GM19328 (cell line): ENCODE measurements at regions not wholly inside any gene's neighbourhood (a gene's known extent, or its start where the extent isn't known, plus 50 kb on each side); places are given as distances from the start of the nearest gene placed in this dataset.

Experiments
- ATAC-seq: cut with Tn5 transposase; IDR thresholded peaks from one replicate; pipeline ENCODE4 v1.9.1; 2021; ENCODE audit warnings: mild to moderate bottlenecking, moderate library complexity; ENCODE audit not compliant: unreplicated experiment

- no peak for ATAC-seq
Measured at GRCh38 chr10:71042699-71043098, 154.3 kb upstream of the PCBD1 start.

- ATAC-seq, result no peak
Measured at GRCh38 chr10:71043858-71044257, 155.5 kb upstream of the PCBD1 start.

GRCh38 chr10:71044720-71045119, 156.4 kb upstream of the PCBD1 start:
- no peak for ATAC-seq

- ATAC-seq, result no peak
Measured at GRCh38 chr10:71045204-71045809, 156.9 kb upstream of the PCBD1 start.

- ATAC-seq, result no peak
Measured at GRCh38 chr10:71045936-71046335, 157.6 kb upstream of the PCBD1 start.

GRCh38 chr10:71046747-71047146, 158.4 kb upstream of the PCBD1 start:
- no peak for ATAC-seq

- ATAC-seq, result no peak
Measured at GRCh38 chr10:71048971-71049615, 160.7 kb upstream of the PCBD1 start.

- no peak for ATAC-seq
Measured at GRCh38 chr10:71049994-71050393, 161.6 kb upstream of the PCBD1 start.

GRCh38 chr10:71052076-71052660, 160.2 kb upstream of the UNC5B start:
- no peak for ATAC-seq

- ATAC-seq, result no peak
Measured at GRCh38 chr10:71052708-71053107, 159.7 kb upstream of the UNC5B start.

GRCh38 chr10:71053169-71053895, 159.0 kb upstream of the UNC5B start:
- ATAC-seq, result no peak

GRCh38 chr10:71058308-71058707, 154.1 kb upstream of the UNC5B start:
- no peak for ATAC-seq

- ATAC-seq, result no peak
Measured at GRCh38 chr10:71059054-71059818, 153.1 kb upstream of the UNC5B start.

- no peak for ATAC-seq
Measured at GRCh38 chr10:71059943-71060342, 152.4 kb upstream of the UNC5B start.

GRCh38 chr10:71060476-71061426, 151.6 kb upstream of the UNC5B start:
- no peak for ATAC-seq

GRCh38 chr10:71061472-71061871, 150.9 kb upstream of the UNC5B start:
- no peak for ATAC-seq

- ATAC-seq, result no peak
Measured at GRCh38 chr10:71062156-71062555, 150.2 kb upstream of the UNC5B start.

GRCh38 chr10:71063401-71063800, 149.0 kb upstream of the UNC5B start:
- ATAC-seq, result no peak

- no peak for ATAC-seq
Measured at GRCh38 chr10:71064413-71065118, 147.8 kb upstream of the UNC5B start.
